Large intestine (tissue), 3 donors: ENCODE measurements at regions not wholly inside any gene's neighbourhood (a gene's known extent, or its start where the extent isn't known, plus 50 kb on each side); places are given as distances from the start of the nearest gene placed in this dataset.
"Not testable (repeated sequence)": the region's sequence is repeated elsewhere in the genome, so short reads cannot be mapped to it uniquely, and the experiment has no call there.

Experiments
- DNase-seq, 2 donors: peaks; one replicate each; pipeline versions ENCODE4 v3.0.0 to v3.0.0-alpha.2; 2013
- H3K27ac ChIP-seq: one replicate; pipeline ENCODE4 v1.5.1; 2013; ENCODE audit warnings: low read length
- H3K27me3 ChIP-seq: 2 replicates; pipeline ENCODE4 v1.6.1; 2013; ENCODE audit warnings: low read length; ENCODE audit not compliant: control insufficient read depth, insufficient read depth
- H3K36me3 ChIP-seq: 2 replicates; pipeline ENCODE4 v1.6.1; 2013; ENCODE audit warnings: low read length; ENCODE audit not compliant: control insufficient read depth, insufficient read depth
- H3K4me1 ChIP-seq: one replicate; pipeline ENCODE4 v1.6.1; 2013; ENCODE audit warnings: low read length; ENCODE audit not compliant: control insufficient read depth, insufficient read depth
- H3K4me3 ChIP-seq: one replicate; pipeline ENCODE4 v1.5.1; 2013; ENCODE audit warnings: low read length
- H3K9me3 ChIP-seq: one replicate; pipeline ENCODE4 v1.6.1; 2013; ENCODE audit warnings: mild to moderate bottlenecking, low read depth, low read length, moderate library complexity; ENCODE audit not compliant: control insufficient read depth
- WGBS: methylation state at CpG from one replicate; pipeline ENCODE4 v1.1.5; 2013; ENCODE audit warnings: low lambda C conversion rate; ENCODE audit not compliant: insufficient coverage; 5-methylcytosine and 5-hydroxymethylcytosine counted together

DNA sequence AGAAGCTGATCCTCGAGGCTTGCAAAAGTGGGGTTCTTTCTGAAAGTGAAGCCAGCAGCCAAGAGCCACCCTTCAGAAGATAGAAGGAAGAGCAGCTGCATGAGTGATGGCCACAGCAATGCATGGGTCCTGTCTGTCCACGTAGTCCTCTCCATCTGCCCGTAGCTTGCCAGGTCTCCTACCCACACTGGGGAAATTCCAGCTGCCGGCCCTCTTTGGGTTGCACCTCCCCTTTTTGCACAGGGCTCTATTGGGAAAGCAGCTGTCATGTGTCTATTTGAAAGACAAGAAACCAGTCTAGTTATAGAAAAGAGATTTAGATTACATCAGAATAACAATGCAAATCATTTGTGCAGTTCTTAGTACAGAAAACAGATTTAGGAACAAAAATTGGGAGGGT is 204.4 kb downstream of the GIPC2 start:
- Histone ChIP-seq H3K27me3 (no peaks in the 10 kb centered on the region), H3K36me3 (no peaks in the 10 kb centered on the region), H3K4me1 (no peaks in the 10 kb centered on the region), H3K9me3 (no peaks in the 10 kb centered on the region), H3K27ac (no peak overlapping the region), H3K4me3 (no peak overlapping the region)
- no CpG with 5 or more reads among the region's 4 CpGs for WGBS
- DNase-seq = no peak

DNA sequence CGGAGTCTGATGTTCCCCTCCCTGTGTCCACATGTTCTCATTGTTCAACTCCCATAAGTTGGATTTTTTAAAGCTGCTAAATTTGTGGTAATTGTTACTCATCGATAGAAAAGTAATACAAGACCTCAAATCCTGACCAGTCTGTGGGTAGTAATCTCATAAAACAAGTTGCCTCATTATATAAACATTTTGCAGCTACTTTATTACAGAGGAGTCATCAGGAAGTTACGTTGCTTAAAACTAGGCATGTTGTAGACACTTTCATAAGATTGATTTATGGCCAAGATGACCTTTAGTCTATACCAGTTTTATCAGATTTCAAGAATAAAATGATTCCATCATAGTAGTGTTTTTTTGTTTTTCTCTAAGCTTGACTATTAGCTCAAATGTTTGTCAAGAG is 208.8 kb downstream of the GIPC2 start:
- H3K9me3 ChIP-seq = no peaks in the 10 kb centered on the region
- H3K36me3 ChIP-seq = no peaks in the 10 kb centered on the region
- no peak overlapping the region for H3K4me3 ChIP-seq
- peak in 1 of 2 donors; percentile 38 for DNase-seq
- no CpG with 5 or more reads among the region's 3 CpGs for WGBS
- no peaks in the 10 kb centered on the region for H3K4me1 ChIP-seq
- no peak overlapping the region for H3K27ac ChIP-seq
- H3K27me3 ChIP-seq = no peaks in the 10 kb centered on the region

DNA sequence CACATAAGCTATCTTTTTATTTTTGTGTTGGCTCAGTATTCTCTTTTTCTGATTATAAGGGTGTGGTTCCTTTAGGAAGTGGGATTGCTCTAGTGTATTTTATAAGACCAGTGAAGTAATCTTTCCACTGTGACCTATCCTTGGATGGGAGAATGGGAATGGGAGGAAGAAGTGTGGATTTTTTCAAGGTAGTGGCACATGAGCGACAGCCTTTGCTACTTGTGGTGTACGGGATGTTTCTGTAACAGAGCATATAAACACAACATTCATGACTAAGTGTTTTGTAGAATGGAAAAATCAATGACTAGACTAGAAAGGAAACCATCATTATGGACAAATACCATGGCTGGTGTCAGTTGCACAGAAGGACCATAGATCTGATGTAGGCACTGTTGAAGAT is 209.6 kb downstream of the GIPC2 start:
- H3K27ac ChIP-seq = no peak overlapping the region
- H3K27me3 ChIP-seq = no peaks in the 10 kb centered on the region
- no peaks in the 10 kb centered on the region for H3K4me1 ChIP-seq
- H3K36me3 ChIP-seq = no peaks in the 10 kb centered on the region
- WGBS = 60% methylated on average over 1 of the region's 2 CpGs
- no peak overlapping the region for H3K4me3 ChIP-seq
- DNase-seq = no peak
- no peaks in the 10 kb centered on the region for H3K9me3 ChIP-seq

DNA sequence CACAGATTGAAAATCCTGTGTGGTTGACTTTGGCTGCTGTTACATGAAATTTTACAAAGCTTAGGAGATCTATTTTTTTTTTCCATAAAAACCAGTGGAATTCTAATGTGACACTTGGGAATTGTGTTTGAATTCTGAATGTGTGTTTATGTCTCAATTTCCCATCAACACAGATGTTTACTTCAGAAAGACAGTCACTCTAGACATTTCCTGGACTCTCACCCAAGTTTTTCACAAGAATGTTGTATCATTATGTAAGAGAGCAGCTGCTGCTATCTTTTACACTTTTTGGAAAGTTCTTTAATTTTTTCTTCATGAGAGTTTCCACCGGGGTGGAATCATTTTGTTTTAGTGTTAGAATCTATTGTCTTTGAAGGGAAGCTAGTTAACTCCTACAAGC is 210.1 kb downstream of the GIPC2 start:
- H3K4me3 ChIP-seq = no peak overlapping the region
- no peaks in the 10 kb centered on the region for H3K9me3 ChIP-seq
- no peak for DNase-seq
- H3K27ac ChIP-seq = no peak overlapping the region
- no peaks in the 10 kb centered on the region for H3K4me1 ChIP-seq
- H3K27me3 ChIP-seq = no peaks in the 10 kb centered on the region
- 83% methylated on average over 1 of the region's 1 CpG for WGBS
- no peaks in the 10 kb centered on the region for H3K36me3 ChIP-seq

- Histone ChIP-seq H3K9me3 (no peaks in the 10 kb centered on the region), H3K4me1 (no peaks in the 10 kb centered on the region), H3K4me3 (no peak overlapping the region), H3K36me3 (no peaks in the 10 kb centered on the region), H3K27ac (no peak overlapping the region), H3K27me3 (no peaks in the 10 kb centered on the region)
- DNase-seq = no peak
- WGBS = no CpG with 5 or more reads among the region's 2 CpGs
These were observed 217.7 kb downstream of the GIPC2 start for GRCh38 chr1:78263459-78263858.

DNA sequence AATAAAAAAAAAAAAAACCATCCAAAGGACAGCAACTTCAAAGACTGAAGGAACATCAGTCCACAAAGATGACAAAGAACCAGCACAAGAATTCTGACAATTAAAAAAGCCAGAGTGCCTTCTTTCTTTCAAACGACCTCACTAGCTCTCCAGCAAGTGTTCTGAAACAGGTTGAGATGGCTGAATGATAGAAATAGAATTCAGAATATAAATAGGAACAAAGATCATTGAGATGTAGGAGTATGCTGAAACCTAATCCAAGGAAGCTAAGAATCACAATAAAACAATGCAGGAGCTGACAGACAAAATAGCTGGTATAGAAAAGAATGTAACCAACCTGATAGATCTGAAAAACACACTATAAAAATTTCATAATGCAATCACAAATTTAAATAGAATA is 218.2 kb downstream of the GIPC2 start:
- Histone ChIP-seq H3K27me3 (no peaks in the 10 kb centered on the region), H3K27ac (no peak overlapping the region), H3K36me3 (no peaks in the 10 kb centered on the region), H3K4me3 (no peak overlapping the region), H3K4me1 (no peaks in the 10 kb centered on the region), H3K9me3 (no peaks in the 10 kb centered on the region)
- DNase-seq = no peak
- no CpG with 5 or more reads among the region's 1 CpG for WGBS

- Histone ChIP-seq H3K27ac (no peak overlapping the region), H3K27me3 (no peaks in the 10 kb centered on the region), H3K4me1 (no peaks in the 10 kb centered on the region), H3K4me3 (no peak overlapping the region), H3K9me3 (no peaks in the 10 kb centered on the region), H3K36me3 (no peaks in the 10 kb centered on the region)
- WGBS = 72% methylated on average over 2 of the region's 3 CpGs
- no peak for DNase-seq
These were observed 221.9 kb downstream of the GIPC2 start for GRCh38 chr1:78267513-78268218.

- no peak for DNase-seq
- no peaks in the 10 kb centered on the region for H3K27me3 ChIP-seq
- H3K4me1 ChIP-seq = no peaks in the 10 kb centered on the region
- no peak overlapping the region for H3K4me3 ChIP-seq
- no CpG with 5 or more reads among the region's 2 CpGs for WGBS
- H3K27ac ChIP-seq = no peak overlapping the region
- no peaks in the 10 kb centered on the region for H3K36me3 ChIP-seq
- no peaks in the 10 kb centered on the region for H3K9me3 ChIP-seq
These were observed 221.2 kb upstream of the PTGFR start for GRCh38 chr1:78269591-78269990.

- not testable (repeated sequence) for H3K27me3 ChIP-seq, H3K27ac ChIP-seq, H3K4me3 ChIP-seq, H3K36me3 ChIP-seq, H3K4me1 ChIP-seq, H3K9me3 ChIP-seq, DNase-seq
- 75% methylated on average over 1 of the region's 2 CpGs for WGBS
These were observed 219.4 kb upstream of the PTGFR start for GRCh38 chr1:78271423-78271822.

- no peaks in the 10 kb centered on the region for H3K4me1 ChIP-seq
- no peaks in the 10 kb centered on the region for H3K36me3 ChIP-seq
- no peaks in the 10 kb centered on the region for H3K27me3 ChIP-seq
- H3K27ac ChIP-seq = no peak overlapping the region
- H3K4me3 ChIP-seq = no peak overlapping the region
- H3K9me3 ChIP-seq = no peaks in the 10 kb centered on the region
- no peak for DNase-seq
- WGBS = 83% methylated on average over 1 of the region's 3 CpGs
These were observed 216.0 kb upstream of the PTGFR start for GRCh38 chr1:78274814-78275213.

- H3K36me3 ChIP-seq = no peaks in the 10 kb centered on the region
- no peak overlapping the region for H3K27ac ChIP-seq
- no peaks in the 10 kb centered on the region for H3K27me3 ChIP-seq
- WGBS = 50% methylated on average over 1 of the region's 2 CpGs
- DNase-seq = no peak
- H3K9me3 ChIP-seq = no peaks in the 10 kb centered on the region
- H3K4me1 ChIP-seq = no peaks in the 10 kb centered on the region
- no peak overlapping the region for H3K4me3 ChIP-seq
These were observed 215.3 kb upstream of the PTGFR start for GRCh38 chr1:78275456-78275855.
